SK-N-SH (cell line): ENCODE measurements at regions not wholly inside any gene's neighbourhood (a gene's known extent, or its start where the extent isn't known, plus 50 kb on each side); places are given as distances from the start of the nearest gene placed in this dataset.

ENCODE experiments used
- EP300 ChIP-seq, 2 experiments: IDR thresholded peaks; 2 replicates each; pipeline versions ENCODE4 v1.4.0 to v1.6.1; 2012; ENCODE audit warnings: borderline replicate concordance in 1 of 2, low read depth in 1 of 2, low read length in 1 of 2
- EZH2phosphoT487 ChIP-seq: fragments of 200-600 bp; sonication (generic); IDR thresholded peaks from 2 replicates; pipeline ENCODE4 v1.6.1; 2017; ENCODE audit warnings: low read depth, mixed run types, mild to moderate bottlenecking, antibody characterized with exemption, moderate library complexity, borderline replicate concordance
- GATA2 ChIP-seq: sonication (generic); formaldehyde crosslinking; IDR thresholded peaks from 2 replicates; pipeline ENCODE4 v1.5.0; 2020; ENCODE audit warnings: mild to moderate bottlenecking, missing genetic modification reagents
- NFIC ChIP-seq: IDR thresholded peaks from 2 replicates; pipeline ENCODE4 v1.4.0; 2012; ENCODE audit warnings: borderline replicate concordance
- POLR2AphosphoS5 ChIP-seq: IDR thresholded peaks from 2 replicates; pipeline ENCODE4 v1.6.1; 2012; ENCODE audit warnings: low read depth, low read length
- RAD21 ChIP-seq: IDR thresholded peaks from 2 replicates; pipeline ENCODE4 v1.6.1; 2012; ENCODE audit warnings: mild to moderate bottlenecking, low read length
- RFX5 ChIP-seq: IDR thresholded peaks from 2 replicates; pipeline ENCODE4 v1.6.1; 2012; ENCODE audit warnings: mild to moderate bottlenecking, improper control_type of control experiment, low read length
- SIN3A ChIP-seq: IDR thresholded peaks from 2 replicates; pipeline ENCODE4 v1.6.1; 2012; ENCODE audit warnings: low read depth, mild to moderate bottlenecking, low read length, moderate library complexity, borderline replicate concordance
- TEAD4 ChIP-seq: IDR thresholded peaks from 2 replicates; pipeline ENCODE4 v1.4.0; 2012; ENCODE audit warnings: mild to moderate bottlenecking, borderline replicate concordance; ENCODE audit not compliant: insufficient read depth
- TF ChIP-seq, protein P1 (sequence below): fragments of 200-600 bp; sonication (generic); IDR thresholded peaks from 2 replicates; pipeline ENCODE4 v1.6.1; 2017; ENCODE audit warnings: antibody characterized with exemption, mild to moderate bottlenecking, moderate library complexity
- TF ChIP-seq, protein P2 (sequence below): fragments of 150-350 bp; IDR thresholded peaks from 2 replicates; pipeline ENCODE4 v1.6.1; 2017; ENCODE audit warnings: antibody characterized with exemption, low read length, low read depth, borderline replicate concordance
- TF ChIP-seq, protein P3 (sequence below): IDR thresholded peaks from 2 replicates; pipeline ENCODE4; 2012
- TF ChIP-seq, protein P4 (sequence below): IDR thresholded peaks from 2 replicates; pipeline ENCODE4 v1.6.1; 2012; ENCODE audit warnings: mild to moderate bottlenecking, low read depth, low read length, moderate library complexity
- TF ChIP-seq, protein P5 (sequence below): fragments of 150-350 bp; IDR thresholded peaks from 2 replicates; pipeline ENCODE4 v1.6.1; 2016; ENCODE audit warnings: mild to moderate bottlenecking, low read depth, low read length

DNA sequence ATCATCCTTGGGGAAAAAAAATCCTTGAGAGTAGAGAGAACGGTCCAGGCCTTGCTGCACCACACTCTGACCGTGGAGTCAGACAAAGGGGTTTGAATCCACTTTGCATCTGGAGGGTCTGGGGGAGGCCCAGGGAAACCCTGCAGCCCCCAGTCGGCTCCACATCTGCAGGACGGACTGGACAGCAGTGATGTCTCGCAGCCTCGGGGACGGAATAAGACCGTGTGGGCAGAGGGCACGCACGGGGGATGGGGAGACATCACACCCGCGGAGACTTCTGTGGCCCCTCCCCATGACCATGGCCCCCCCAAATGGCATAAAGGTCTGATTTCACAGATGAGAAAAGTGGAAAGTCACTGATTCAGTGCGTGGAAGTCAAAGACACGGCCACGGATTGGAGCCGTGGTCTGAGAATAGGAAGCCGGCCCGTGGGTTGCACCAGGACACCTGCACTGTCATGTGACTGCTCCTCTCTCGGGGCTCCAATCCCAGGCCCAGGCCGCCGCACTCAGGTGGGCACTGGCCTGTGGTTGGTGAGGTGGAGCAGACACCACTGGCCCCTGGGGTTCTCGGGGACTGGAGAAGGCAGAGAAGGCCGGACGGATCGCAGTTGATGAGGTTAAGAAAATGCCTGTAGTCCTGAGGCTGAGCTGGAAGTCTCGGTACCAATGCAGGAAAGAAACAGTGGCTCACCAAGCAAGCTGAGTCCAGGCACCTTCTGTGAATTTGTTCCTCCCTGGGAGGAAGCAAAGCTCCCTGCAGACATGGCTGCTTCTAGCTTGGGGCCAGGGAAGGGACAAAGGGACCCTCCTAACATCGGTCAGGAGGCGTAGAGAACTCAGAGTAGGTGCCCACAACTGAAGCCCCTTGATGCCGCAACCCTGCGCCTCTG, 61.8 kb downstream of the RTP5 start:
- TF ChIP-seq POLR2AphosphoS5 (no peak), GATA2 (CRISPR knock-in tag) (no peak), EP300 (IDR thresholded peaks at IDR 0.05; ENCODE audit: borderline replicate concordance in 1 of 2, low read depth in 1 of 2, low read length in 1 of 2) (no peak), TEAD4 (no peak), NFIC (no peak), RFX5 (no peak), SIN3A (no peak), EZH2phosphoT487 (no peak), RAD21 (no peak)
- TF ChIP-seq, protein P1, sequence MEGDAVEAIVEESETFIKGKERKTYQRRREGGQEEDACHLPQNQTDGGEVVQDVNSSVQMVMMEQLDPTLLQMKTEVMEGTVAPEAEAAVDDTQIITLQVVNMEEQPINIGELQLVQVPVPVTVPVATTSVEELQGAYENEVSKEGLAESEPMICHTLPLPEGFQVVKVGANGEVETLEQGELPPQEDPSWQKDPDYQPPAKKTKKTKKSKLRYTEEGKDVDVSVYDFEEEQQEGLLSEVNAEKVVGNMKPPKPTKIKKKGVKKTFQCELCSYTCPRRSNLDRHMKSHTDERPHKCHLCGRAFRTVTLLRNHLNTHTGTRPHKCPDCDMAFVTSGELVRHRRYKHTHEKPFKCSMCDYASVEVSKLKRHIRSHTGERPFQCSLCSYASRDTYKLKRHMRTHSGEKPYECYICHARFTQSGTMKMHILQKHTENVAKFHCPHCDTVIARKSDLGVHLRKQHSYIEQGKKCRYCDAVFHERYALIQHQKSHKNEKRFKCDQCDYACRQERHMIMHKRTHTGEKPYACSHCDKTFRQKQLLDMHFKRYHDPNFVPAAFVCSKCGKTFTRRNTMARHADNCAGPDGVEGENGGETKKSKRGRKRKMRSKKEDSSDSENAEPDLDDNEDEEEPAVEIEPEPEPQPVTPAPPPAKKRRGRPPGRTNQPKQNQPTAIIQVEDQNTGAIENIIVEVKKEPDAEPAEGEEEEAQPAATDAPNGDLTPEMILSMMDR: no peak
- TF ChIP-seq, protein P2, sequence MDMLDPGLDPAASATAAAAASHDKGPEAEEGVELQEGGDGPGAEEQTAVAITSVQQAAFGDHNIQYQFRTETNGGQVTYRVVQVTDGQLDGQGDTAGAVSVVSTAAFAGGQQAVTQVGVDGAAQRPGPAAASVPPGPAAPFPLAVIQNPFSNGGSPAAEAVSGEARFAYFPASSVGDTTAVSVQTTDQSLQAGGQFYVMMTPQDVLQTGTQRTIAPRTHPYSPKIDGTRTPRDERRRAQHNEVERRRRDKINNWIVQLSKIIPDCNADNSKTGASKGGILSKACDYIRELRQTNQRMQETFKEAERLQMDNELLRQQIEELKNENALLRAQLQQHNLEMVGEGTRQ: no peak
- TF ChIP-seq, protein P3, sequence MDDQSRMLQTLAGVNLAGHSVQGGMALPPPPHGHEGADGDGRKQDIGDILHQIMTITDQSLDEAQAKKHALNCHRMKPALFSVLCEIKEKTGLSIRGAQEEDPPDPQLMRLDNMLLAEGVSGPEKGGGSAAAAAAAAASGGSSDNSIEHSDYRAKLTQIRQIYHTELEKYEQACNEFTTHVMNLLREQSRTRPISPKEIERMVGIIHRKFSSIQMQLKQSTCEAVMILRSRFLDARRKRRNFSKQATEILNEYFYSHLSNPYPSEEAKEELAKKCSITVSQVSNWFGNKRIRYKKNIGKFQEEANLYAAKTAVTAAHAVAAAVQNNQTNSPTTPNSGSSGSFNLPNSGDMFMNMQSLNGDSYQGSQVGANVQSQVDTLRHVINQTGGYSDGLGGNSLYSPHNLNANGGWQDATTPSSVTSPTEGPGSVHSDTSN: no peak
- TF ChIP-seq, protein P4, sequence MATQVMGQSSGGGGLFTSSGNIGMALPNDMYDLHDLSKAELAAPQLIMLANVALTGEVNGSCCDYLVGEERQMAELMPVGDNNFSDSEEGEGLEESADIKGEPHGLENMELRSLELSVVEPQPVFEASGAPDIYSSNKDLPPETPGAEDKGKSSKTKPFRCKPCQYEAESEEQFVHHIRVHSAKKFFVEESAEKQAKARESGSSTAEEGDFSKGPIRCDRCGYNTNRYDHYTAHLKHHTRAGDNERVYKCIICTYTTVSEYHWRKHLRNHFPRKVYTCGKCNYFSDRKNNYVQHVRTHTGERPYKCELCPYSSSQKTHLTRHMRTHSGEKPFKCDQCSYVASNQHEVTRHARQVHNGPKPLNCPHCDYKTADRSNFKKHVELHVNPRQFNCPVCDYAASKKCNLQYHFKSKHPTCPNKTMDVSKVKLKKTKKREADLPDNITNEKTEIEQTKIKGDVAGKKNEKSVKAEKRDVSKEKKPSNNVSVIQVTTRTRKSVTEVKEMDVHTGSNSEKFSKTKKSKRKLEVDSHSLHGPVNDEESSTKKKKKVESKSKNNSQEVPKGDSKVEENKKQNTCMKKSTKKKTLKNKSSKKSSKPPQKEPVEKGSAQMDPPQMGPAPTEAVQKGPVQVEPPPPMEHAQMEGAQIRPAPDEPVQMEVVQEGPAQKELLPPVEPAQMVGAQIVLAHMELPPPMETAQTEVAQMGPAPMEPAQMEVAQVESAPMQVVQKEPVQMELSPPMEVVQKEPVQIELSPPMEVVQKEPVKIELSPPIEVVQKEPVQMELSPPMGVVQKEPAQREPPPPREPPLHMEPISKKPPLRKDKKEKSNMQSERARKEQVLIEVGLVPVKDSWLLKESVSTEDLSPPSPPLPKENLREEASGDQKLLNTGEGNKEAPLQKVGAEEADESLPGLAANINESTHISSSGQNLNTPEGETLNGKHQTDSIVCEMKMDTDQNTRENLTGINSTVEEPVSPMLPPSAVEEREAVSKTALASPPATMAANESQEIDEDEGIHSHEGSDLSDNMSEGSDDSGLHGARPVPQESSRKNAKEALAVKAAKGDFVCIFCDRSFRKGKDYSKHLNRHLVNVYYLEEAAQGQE: no peak
- TF ChIP-seq, protein P5, sequence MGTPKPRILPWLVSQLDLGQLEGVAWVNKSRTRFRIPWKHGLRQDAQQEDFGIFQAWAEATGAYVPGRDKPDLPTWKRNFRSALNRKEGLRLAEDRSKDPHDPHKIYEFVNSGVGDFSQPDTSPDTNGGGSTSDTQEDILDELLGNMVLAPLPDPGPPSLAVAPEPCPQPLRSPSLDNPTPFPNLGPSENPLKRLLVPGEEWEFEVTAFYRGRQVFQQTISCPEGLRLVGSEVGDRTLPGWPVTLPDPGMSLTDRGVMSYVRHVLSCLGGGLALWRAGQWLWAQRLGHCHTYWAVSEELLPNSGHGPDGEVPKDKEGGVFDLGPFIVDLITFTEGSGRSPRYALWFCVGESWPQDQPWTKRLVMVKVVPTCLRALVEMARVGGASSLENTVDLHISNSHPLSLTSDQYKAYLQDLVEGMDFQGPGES: no peak
